Endothelial cell of umbilical vein (primary cell): ENCODE measurements at regions not wholly inside any gene's neighbourhood (a gene's known extent, or its start where the extent isn't known, plus 50 kb on each side); places are given as distances from the start of the nearest gene placed in this dataset.

Experiments used
- BruUV-seq: library from RNA; stranded (reverse); fragments of 400-500 nt; replicated peaks from 2 replicates; lab custom pipeline; 2021; lab: Mats Ljungman, UMichigan
- CTCF ChIA-PET: fragments of 300-600, 350-600 bp; sonication (Branson Sonifier 250); formaldehyde crosslinking; loops from one replicate; lab custom pipeline; 2021; ENCODE audit warnings: antibody characterized with exemption, inconsistent platforms; lab: Charles Lee
- POLR2A ChIA-PET: fragments of 300-600, 350-600 bp; sonication (Branson Sonifier 250); formaldehyde crosslinking; loops from one replicate; lab custom pipeline; 2021; ENCODE audit warnings: antibody characterized with exemption, inconsistent platforms; lab: Charles Lee
- DNase-seq: peaks from one replicate; pipeline ENCODE4 v3.0.0-alpha.2; 2011; ENCODE audit warnings: low read depth, low spot score
- FAIRE-seq: peaks from 2 replicates; lab custom pipeline; 2011; peaks lifted over from hg19 to GRCh38; lab: Jason Lieb, UNC
- H2AFZ ChIP-seq: 2 replicates; pipeline ENCODE4 v1.6.0; 2012; ENCODE audit warnings: low read depth, low read length, control low read depth, inconsistent platforms
- H3K27ac ChIP-seq: 2 replicates; pipeline ENCODE4 v1.5.1; 2011; ENCODE audit warnings: low read depth, mild to moderate bottlenecking, control low read depth, low read length, moderate library complexity; ENCODE audit not compliant: insufficient read depth
- H3K27me3 ChIP-seq, 2 experiments: 2 replicates each; pipeline versions ENCODE4 v1.6.0 to v1.6.1; 2011; ENCODE audit warnings: low read length in 2 of 2, mixed read lengths in 1 of 2; ENCODE audit not compliant: control insufficient read depth in 2 of 2, insufficient read depth in 2 of 2
- H3K36me3 ChIP-seq, 2 experiments: 2 replicates in 1 of 2; 3 replicates in 1 of 2; pipeline ENCODE4 v1.5.1; 2011; ENCODE audit warnings: low read length in 2 of 2, mild to moderate bottlenecking in 1 of 2, moderate library complexity in 1 of 2; ENCODE audit not compliant: control insufficient read depth in 2 of 2, insufficient read depth in 2 of 2; ENCODE audit errors: extremely low read depth in 1 of 2
- H3K4me1 ChIP-seq: 3 replicates; pipeline ENCODE4 v1.5.1; 2011; ENCODE audit warnings: mild to moderate bottlenecking, low read length; ENCODE audit not compliant: control insufficient read depth, insufficient read depth; ENCODE audit errors: extremely low read depth
- H3K4me2 ChIP-seq: 2 replicates; pipeline ENCODE4 v1.6.1; 2011; ENCODE audit warnings: low read length, control low read depth, mixed read lengths; ENCODE audit not compliant: insufficient read depth
- H3K4me3 ChIP-seq, 3 experiments: fragments of 200-600 bp in 1 of 3; sonication (generic), shearing (Covaris generic) in 1 of 3; replicated peaks in 1 of 3; 2 replicates each; pipeline ENCODE4 v1.5.1; 2011 to 2016; ENCODE audit warnings: control low read depth in 3 of 3, low read length in 3 of 3, mild to moderate bottlenecking in 2 of 3, inconsistent platforms in 1 of 3, low read depth in 1 of 3, moderate library complexity in 1 of 3; ENCODE audit not compliant: insufficient read depth in 1 of 3
- H3K79me2 ChIP-seq: 2 replicates; pipeline ENCODE4 v1.6.0; 2012; ENCODE audit warnings: low read length, inconsistent platforms; ENCODE audit not compliant: control insufficient read depth, insufficient read depth
- H3K9ac ChIP-seq: replicated peaks from 2 replicates; pipeline ENCODE3; 2011; ENCODE audit warnings: low read length, control low read depth; ENCODE audit not compliant: insufficient read depth; ENCODE audit errors: extremely low read depth
- H3K9me1 ChIP-seq: replicated peaks from 3 replicates; pipeline ENCODE4 v1.6.0; 2011; ENCODE audit warnings: mild to moderate bottlenecking, low read length; ENCODE audit not compliant: control insufficient read depth, insufficient read depth; ENCODE audit errors: extremely low read depth
- H3K9me3 ChIP-seq: replicated peaks from 2 replicates; pipeline ENCODE4 v1.5.1; 2012; ENCODE audit warnings: low read length, inconsistent platforms; ENCODE audit not compliant: control insufficient read depth, insufficient read depth
- H4K20me1 ChIP-seq: replicated peaks from 2 replicates; pipeline ENCODE3; 2011; ENCODE audit warnings: mild to moderate bottlenecking, low read length; ENCODE audit not compliant: control insufficient read depth, insufficient read depth; ENCODE audit errors: extremely low read depth
- EZH2 ChIP-seq: IDR thresholded peaks from 2 replicates; pipeline ENCODE4 v1.6.1; 2012; ENCODE audit warnings: borderline replicate concordance, low read depth, mild to moderate bottlenecking, moderate library complexity, low read length, inconsistent platforms; ENCODE audit not compliant: severe bottlenecking
- FOS ChIP-seq: IDR thresholded peaks from 2 replicates; pipeline ENCODE4 v1.6.1; 2011; ENCODE audit warnings: mild to moderate bottlenecking, low read length, moderate library complexity, borderline replicate concordance; ENCODE audit not compliant: insufficient read depth
- GATA2 ChIP-seq: IDR thresholded peaks from 2 replicates; pipeline ENCODE4 v1.7.0; 2011; ENCODE audit warnings: low read depth, mild to moderate bottlenecking, moderate library complexity, mixed read lengths, low read length; ENCODE audit not compliant: insufficient read length, insufficient read depth
- JUN ChIP-seq: IDR thresholded peaks from 2 replicates; pipeline ENCODE4 v1.6.1; 2011; ENCODE audit warnings: borderline replicate concordance, low read depth; ENCODE audit not compliant: insufficient read length, insufficient read depth
- POLR2A ChIP-seq: IDR thresholded peaks from 2 replicates; pipeline ENCODE4 v1.6.1; 2012; ENCODE audit warnings: low read depth, mild to moderate bottlenecking, control low read depth, low read length
- dilution Hi-C: fragments of 300-500 bp; cut with MboI; formaldehyde crosslinking; loops from one replicate; pipeline ENCODE4 v1.15.0; 2019; ENCODE audit warnings: low sequenced_read_pairs; ENCODE audit not compliant: extremely low pct_ligation_motif_present
- intact Hi-C: fragments of 100-400 bp; cut with micrococcal nuclease; formaldehyde crosslinking; loops from one replicate; pipeline ENCODE4 v1.10.0; 2022
- TF ChIP-seq, protein P1 (sequence below): IDR thresholded peaks from 2 replicates; pipeline ENCODE4 v1.6.1; 2011; ENCODE audit not compliant: insufficient read depth, insufficient read length

DNA sequence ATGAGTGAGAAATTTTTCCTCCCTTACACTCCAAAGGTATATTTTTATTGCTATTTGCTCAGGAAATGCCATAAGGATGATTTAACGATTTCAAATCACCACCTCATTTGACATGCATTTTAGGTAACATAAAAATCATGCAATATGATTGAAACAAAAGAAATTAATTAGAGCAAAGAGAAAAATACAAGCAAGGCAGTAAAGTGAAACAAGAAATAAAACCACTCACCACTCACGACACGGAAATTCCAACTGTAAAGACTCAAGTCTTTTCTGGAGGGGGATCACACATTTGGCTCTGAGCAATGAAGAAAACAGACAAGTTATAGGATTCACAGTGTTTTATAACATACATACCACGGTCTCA is 86.8 kb upstream of the ARHGAP29 start:
- TF ChIP-seq JUN (peak; percentile 79), POLR2A (no peak), GATA2 (no peak), EZH2 (no peak), FOS (peak; percentile 69)
- TF ChIP-seq, protein P1, sequence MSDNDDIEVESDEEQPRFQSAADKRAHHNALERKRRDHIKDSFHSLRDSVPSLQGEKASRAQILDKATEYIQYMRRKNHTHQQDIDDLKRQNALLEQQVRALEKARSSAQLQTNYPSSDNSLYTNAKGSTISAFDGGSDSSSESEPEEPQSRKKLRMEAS: no peak
- ChIA-PET POLR2A (interaction anchor here (1.0 to 2.6 kb wide), 5 partner anchors 25 to 286 kb away, joined by 3 to 23 read pairs (median 7); partner anchors contain the start of gene ARHGAP29), CTCF (interaction anchor here (1.3 to 22.3 kb wide), 5 partner anchors 12 to 289 kb away, joined by 4 to 1439 read pairs (median 5); partner anchors contain the start of gene ARHGAP29)
- dilution Hi-C loops (no loop called here), intact Hi-C loops (no loop called here)
- BruUV-seq: no TSS peak
- H4K20me1 ChIP-seq: no peaks in the 10 kb centered on the region
- H3K27me3 ChIP-seq: no peaks in the 10 kb centered on the region
- peaks cover 2% of the 10 kb centered on the region for H3K79me2 ChIP-seq
- peak overlapping the region in 1 of 3 experiments; percentile 36 for H3K4me3 ChIP-seq
- H3K36me3 ChIP-seq: no peaks in the 10 kb centered on the region
- peaks cover 89% of the 10 kb centered on the region for H3K4me1 ChIP-seq
- peak overlapping the region; percentile 74 for H3K4me2 ChIP-seq
- peak overlapping the region; percentile 99 for H3K27ac ChIP-seq
- DNase-seq: peak; percentile 80
- H2AFZ ChIP-seq: no peak overlapping the region
- peak; percentile 43 for FAIRE-seq
- no peaks in the 10 kb centered on the region for H3K9me3 ChIP-seq
- H3K9ac ChIP-seq: peak overlapping the region; percentile 95
- H3K9me1 ChIP-seq: no peaks in the 10 kb centered on the region
